GM19324 (cell line): ENCODE measurements at regions not wholly inside any gene's neighbourhood (a gene's known extent, or its start where the extent isn't known, plus 50 kb on each side); places are given as distances from the start of the nearest gene placed in this dataset.
"Not testable (repeated sequence)": the region's sequence is repeated elsewhere in the genome, so short reads cannot be mapped to it uniquely, and the experiment has no call there.

Experiments
- ATAC-seq: cut with Tn5 transposase; IDR thresholded peaks from one replicate; pipeline ENCODE4 v1.9.1; 2021; ENCODE audit warnings: mild to moderate bottlenecking, moderate library complexity; ENCODE audit not compliant: unreplicated experiment, low FRiP score

GRCh38 chrX:130550351-130550750, 148.6 kb downstream of the RBMX2 start:
- no peak for ATAC-seq

DNA sequence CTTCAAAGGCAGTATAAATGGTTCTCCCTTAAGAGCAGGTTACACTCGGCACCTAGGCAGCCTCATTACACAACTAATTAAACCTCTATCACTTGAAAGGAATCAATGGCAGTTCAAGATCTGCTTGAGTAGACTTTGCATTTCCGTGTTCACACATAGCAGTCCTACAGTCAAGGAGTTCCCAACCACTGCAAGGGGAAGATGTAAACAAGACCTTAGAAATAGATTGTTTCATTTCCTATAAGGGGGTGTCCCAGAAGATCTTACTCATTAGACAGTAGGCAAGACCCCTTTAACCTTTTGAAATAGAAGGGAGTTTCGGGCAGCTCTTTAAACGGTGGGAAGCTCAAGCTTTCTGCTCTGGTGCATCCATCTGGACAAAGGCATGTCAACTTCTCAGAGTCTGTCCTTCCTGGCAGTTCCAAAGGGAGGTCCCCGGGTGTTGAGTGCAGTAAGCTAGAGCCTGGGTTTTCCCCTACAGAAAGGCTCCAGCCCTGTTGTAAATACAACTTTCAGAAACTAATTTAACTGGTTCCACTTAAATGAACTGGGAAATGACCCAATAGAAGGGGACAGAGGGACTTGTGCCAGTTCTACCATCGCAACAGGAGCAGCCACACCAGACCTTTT, 150.8 kb downstream of the RBMX2 start:
- ATAC-seq: no peak

DNA sequence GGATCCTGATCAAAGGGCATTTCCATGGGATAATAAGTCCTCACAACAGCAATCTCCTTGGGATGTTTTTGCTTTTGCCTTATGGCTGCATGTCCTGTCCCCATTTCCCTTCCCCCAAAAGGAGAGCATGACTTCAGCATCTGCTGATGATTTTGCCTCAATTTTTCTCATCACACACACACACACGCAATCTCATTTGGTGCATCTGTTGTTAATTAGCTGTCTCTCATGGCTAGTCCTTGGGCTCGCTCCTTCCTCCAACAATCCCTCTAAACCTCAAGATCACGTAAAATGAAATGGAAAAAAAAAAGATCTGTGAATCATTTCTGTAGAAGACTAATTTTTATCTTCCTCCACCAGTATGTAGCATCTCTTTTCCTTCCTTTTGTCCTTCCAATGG, 153.6 kb downstream of the RBMX2 start:
- no peak for ATAC-seq

GRCh38 chrX:130555757-130556156, 154.0 kb downstream of the RBMX2 start:
- ATAC-seq: no peak

- no peak for ATAC-seq
These were observed 155.2 kb downstream of the RBMX2 start for GRCh38 chrX:130556951-130557350.

DNA sequence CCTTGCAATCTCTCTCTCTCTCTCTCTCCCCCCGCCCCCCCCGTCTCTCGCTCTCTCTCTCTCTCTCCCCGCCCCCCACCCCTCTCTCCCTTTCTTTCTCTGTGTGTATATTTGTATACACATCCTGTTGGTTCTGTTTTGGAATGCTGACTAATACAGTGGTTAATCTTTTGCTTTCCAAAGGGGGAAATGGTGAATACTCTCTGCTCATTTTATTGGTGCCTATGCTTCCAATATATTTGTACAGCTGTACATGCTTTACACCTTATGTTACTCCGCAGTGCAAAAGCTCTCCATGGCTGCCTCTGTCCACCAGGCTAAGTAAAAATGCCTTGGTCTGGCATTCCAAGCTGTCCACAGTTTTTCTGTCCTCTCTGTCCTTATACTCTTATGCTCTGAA, 158.8 kb downstream of the RBMX2 start:
- ATAC-seq: no peak

- ATAC-seq: no peak
These were observed 160.1 kb downstream of the RBMX2 start for GRCh38 chrX:130561930-130562329.

- ATAC-seq: no peak
These were observed 161.7 kb downstream of the RBMX2 start for GRCh38 chrX:130563476-130563875.

GRCh38 chrX:130566028-130566683, 164.4 kb downstream of the RBMX2 start:
- no peak for ATAC-seq

DNA sequence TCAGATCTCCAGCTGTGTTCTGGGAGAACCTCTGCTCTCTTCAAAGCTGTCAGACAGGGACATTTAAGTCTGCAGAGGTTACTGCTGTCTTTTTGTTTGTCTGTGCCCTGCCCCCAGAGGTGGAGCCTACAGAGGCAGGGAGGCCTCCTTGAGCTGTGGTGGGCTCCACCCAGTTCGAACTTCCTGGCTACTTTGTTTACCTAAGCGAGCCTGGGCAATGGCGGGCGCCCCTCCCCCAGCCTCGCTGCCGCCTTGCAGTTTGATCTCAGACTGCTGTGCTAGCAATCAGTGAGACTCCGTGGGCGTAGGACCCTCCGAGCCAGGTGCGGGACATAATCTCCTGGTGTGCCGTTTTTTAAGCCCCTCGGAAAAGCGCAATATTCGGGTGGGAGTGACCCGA, 171.2 kb downstream of the RBMX2 start:
- ATAC-seq: not testable (repeated sequence)
